ENCODE measurements at regions not wholly inside any gene's neighbourhood (a gene's known extent, or its start where the extent isn't known, plus 50 kb on each side); places are given as distances from the start of the nearest gene placed in this dataset.

DNA sequence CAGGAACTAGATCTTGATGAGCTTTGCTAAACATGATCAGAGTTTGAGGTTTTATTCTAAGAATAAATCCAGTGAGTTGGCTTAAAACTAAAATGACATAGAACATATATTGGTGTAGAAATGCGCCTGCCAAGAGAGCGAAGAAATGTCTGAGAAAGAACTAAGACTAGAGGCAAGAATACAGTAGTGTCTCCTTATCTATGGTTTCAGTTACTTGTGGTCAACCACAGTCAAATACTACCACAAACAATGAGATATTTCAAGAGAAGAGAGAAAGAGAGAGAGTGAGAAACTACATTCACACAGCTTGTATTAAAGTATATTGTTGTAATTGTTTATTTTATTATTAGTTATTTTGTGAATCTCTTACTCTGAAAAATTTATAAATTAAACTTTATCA is 254.4 kb upstream of the CDH10 start:
- Histone ChIP-seq H3K23ac (ENCODE audit: insufficient read length) (no peak overlapping the region), H2BK12ac (ENCODE audit: low read depth, low read length) (no peak overlapping the region), H4K91ac (replicated peaks; ENCODE audit: insufficient read length, low read length) (no peak overlapping the region), H2BK20ac (ENCODE audit: low read length) (no peak overlapping the region), H3K4ac (replicated peaks; ENCODE audit: insufficient read length, low read depth, low read length) (no peak overlapping the region), H3K27me3 (replicated peaks in 1 of 4; ENCODE audit: control insufficient read depth in 3 of 4, extremely low read depth in 1 of 4, insufficient read depth in 3 of 4, low read length in 3 of 4) (no peaks in the 10 kb centered on the region), H4K5ac (ENCODE audit: insufficient read length, low read depth, low read length) (no peak overlapping the region), H3K9me3 (ENCODE audit: insufficient read depth in 2 of 2, low read depth in 1 of 2, low read length in 1 of 2) (no peaks in the 10 kb centered on the region), H4K8ac (ENCODE audit: extremely low read depth, insufficient read depth, low read length) (no peak overlapping the region), H3K79me1 (ENCODE audit: low read depth, low read length) (no peaks in the 10 kb centered on the region), H3K18ac (ENCODE audit: extremely low read depth, low read length) (no peak overlapping the region), H2AK5ac (ENCODE audit: low read depth, low read length) (no peak overlapping the region), H3K9ac (replicated peaks in 1 of 4; ENCODE audit: extremely low read depth in 1 of 4, low read depth in 3 of 4, low read length in 3 of 4) (no peak overlapping the region), H2BK120ac (replicated peaks; ENCODE audit: low read depth, low read length) (no peak overlapping the region), H2AFZ (ENCODE audit: low read length) (no peak overlapping the region), H2BK5ac (ENCODE audit: low read depth, low read length) (no peak overlapping the region), H3K4me1 (replicated peaks in 1 of 4; ENCODE audit: control insufficient read depth in 3 of 4, insufficient read depth in 4 of 4, low read length in 3 of 4) (no peaks in the 10 kb centered on the region), H3K36me3 (ENCODE audit: control insufficient read depth in 2 of 4, insufficient read depth in 4 of 4, low read length in 3 of 4) (no peaks in the 10 kb centered on the region), H2BK15ac (ENCODE audit: low read length) (no peak overlapping the region), H3K56ac (replicated peaks; ENCODE audit: insufficient read length, low read depth, low read length) (no peak overlapping the region), H3K23me2 (ENCODE audit: low read depth, low read length) (no peaks in the 10 kb centered on the region), H3K14ac (ENCODE audit: insufficient read length) (no peak overlapping the region), H4K20me1 (replicated peaks in 1 of 2; ENCODE audit: control insufficient read depth in 1 of 2, insufficient read depth in 2 of 2, low read length in 2 of 2) (no peaks in the 10 kb centered on the region), H3K79me2 (ENCODE audit: control insufficient read depth in 1 of 2, insufficient read depth in 2 of 2, low read length in 2 of 2) (no peaks in the 10 kb centered on the region), H3K4me2 (ENCODE audit: insufficient read depth in 1 of 2, low read depth in 2 of 2, low read length in 2 of 2) (no peak overlapping the region), H3K4me3 (ENCODE audit: extremely low read depth in 1 of 4, insufficient read depth in 2 of 4, low read depth in 3 of 4, low read length in 4 of 4) (no peak overlapping the region), H3K27ac (ENCODE audit: low read depth, low read length) (no peak overlapping the region)
- no peak for FAIRE-seq
- 92% methylated on average over 2 of the region's 2 CpGs; no CpG with 5 or more reads in 1 of the 2 experiments for WGBS, 2 experiments (ENCODE audit: extremely low coverage in 1 of 2, insufficient coverage in 1 of 2, insufficient read length in 1 of 2, insufficient replicate concordance in 2 of 2, low coverage in 1 of 2, low lambda C conversion rate in 2 of 2, missing lambda C conversion rate in 1 of 2)
- ChIA-PET CTCF (ENCODE audit: partially characterized antibody) (no interaction called here), POLR2A (ENCODE audit: partially characterized antibody) (no interaction called here)
- DNase-seq (ENCODE audit: low read depth in 1 of 2, low spot score in 2 of 2): no peak
- TF ChIP-seq RXRA (IDR thresholded peaks at IDR 0.05; ENCODE audit: insufficient read depth, low read depth, low read length) (no peak), SP4 (IDR thresholded peaks at IDR 0.05; ENCODE audit: low read length) (no peak), CREB1 (IDR thresholded peaks at IDR 0.05) (no peak), CHD1 (IDR thresholded peaks at IDR 0.05; ENCODE audit: low read depth, low read length) (no peak)

Measured in H1 (cell line).